Activated CD8-positive, alpha-beta T cell treated with anti-CD3 and anti-CD28 coated beads, Interleukin-2, amount 10 ng/mL, durations not matched to agents 7 days and 5 days (primary cell): ENCODE measurements at regions not wholly inside any gene's neighbourhood (a gene's known extent, or its start where the extent isn't known, plus 50 kb on each side); places are given as distances from the start of the nearest gene placed in this dataset.
A peak's percentile ranks its signal among the peaks of the same experiment; 100 is the strongest.
"Not testable (repeated sequence)": the region's sequence is repeated elsewhere in the genome, so short reads cannot be mapped to it uniquely, and the experiment has no call there.

Experiments
- ATAC-seq: fragments of 150-1000 bp; cut with Tn5 transposase; one replicate; pipeline ENCODE4 v1.10.0; 2021; ENCODE audit warnings: moderate library complexity
- CTCF ChIA-PET: fragments of 350-600 bp; sonication (Branson Sonifier 250); formaldehyde crosslinking; loops from one replicate; lab custom pipeline; 2021; ENCODE audit warnings: antibody characterized with exemption; lab: Charles Lee
- POLR2A ChIA-PET: fragments of 350-600 bp; sonication (Branson Sonifier 250); formaldehyde crosslinking; loops from one replicate; lab custom pipeline; 2021; ENCODE audit warnings: antibody characterized with exemption; lab: Charles Lee
- DNase-seq: peaks from one replicate; pipeline ENCODE4 v3.0.0-alpha.2; 2020
- H3K27ac Mint-ChIP-seq: one replicate; pipeline ENCODE4 v1.8.0; 2021; ENCODE audit warnings: mild to moderate bottlenecking, mixed read lengths
- H3K27me3 Mint-ChIP-seq: one replicate; pipeline ENCODE4 v1.8.0; 2021; ENCODE audit warnings: low read depth, mixed read lengths
- H3K36me3 Mint-ChIP-seq: one replicate; pipeline ENCODE4 v1.8.0; 2021; ENCODE audit warnings: low read depth, mixed read lengths
- H3K4me1 Mint-ChIP-seq: one replicate; pipeline ENCODE4 v1.8.0; 2021; ENCODE audit warnings: low read depth, mixed read lengths
- H3K4me3 Mint-ChIP-seq: one replicate; pipeline ENCODE4 v1.8.0; 2021; ENCODE audit warnings: mild to moderate bottlenecking, mixed read lengths
- H3K9me3 Mint-ChIP-seq: one replicate; pipeline ENCODE4 v1.8.0; 2022; ENCODE audit warnings: mixed read lengths; ENCODE audit not compliant: insufficient read depth

DNA sequence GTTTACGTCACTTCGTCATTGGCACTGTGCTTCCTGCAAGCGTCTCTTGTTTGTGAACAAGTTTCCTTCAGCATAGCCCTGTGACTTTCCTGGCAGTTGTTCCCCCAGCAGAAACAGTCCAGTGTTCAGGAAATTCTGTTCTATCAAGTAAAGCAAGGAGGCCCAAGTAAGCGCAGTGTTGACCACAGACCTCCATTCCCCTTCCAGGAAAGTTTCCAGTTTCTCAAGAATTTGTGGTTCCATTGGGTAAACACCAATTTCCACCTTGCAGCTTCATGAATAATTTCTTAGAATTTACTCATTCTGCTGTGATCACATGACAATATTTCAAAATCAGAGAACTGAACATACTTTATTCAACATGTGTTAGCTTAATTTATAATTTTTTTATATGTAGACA lies 88.5 kb upstream of the ETV3 start:
- Mint-ChIP-seq H3K27me3 (peaks cover 35% of the 10 kb centered on the region), H3K4me3 (no peak overlapping the region), H3K9me3 (no peaks in the 10 kb centered on the region), H3K4me1 (peaks cover 10% of the 10 kb centered on the region), H3K36me3 (no peaks in the 10 kb centered on the region), H3K27ac (no peak overlapping the region)
- DNase-seq (no peak), ATAC-seq (no peak)
- ChIA-PET POLR2A (no interaction called here), CTCF (no interaction called here)

DNA sequence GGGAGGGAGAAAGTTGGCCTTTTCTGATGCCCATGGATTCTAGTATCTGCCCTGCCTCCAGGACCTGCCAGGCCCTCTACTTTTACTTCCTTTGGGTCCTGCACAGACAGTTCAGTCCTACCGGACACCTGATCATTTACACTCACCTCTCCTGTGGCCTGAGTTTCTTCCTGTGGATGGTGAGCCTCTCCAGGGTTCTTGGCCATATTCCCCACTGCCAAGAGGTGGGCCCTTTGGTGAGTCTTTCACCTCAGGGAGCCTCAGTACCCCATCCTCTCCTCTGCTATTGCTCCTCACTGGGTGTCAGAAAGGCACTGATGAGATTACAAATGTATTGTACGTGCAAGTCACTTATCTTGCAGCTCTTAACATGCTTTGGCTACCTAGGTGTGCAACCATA lies 81.4 kb upstream of the ETV3 start:
- ChIA-PET CTCF (no interaction called here), POLR2A (no interaction called here)
- Mint-ChIP-seq H3K27me3 (peaks cover 35% of the 10 kb centered on the region), H3K36me3 (no peaks in the 10 kb centered on the region), H3K4me1 (no peaks in the 10 kb centered on the region), H3K4me3 (no peak overlapping the region), H3K9me3 (no peaks in the 10 kb centered on the region), H3K27ac (no peak overlapping the region)
- DNase-seq (peak; percentile 5), ATAC-seq (no peak)

- Mint-ChIP-seq H3K27ac (no peak overlapping the region), H3K27me3 (peaks cover 31% of the 10 kb centered on the region), H3K36me3 (no peaks in the 10 kb centered on the region), H3K9me3 (no peaks in the 10 kb centered on the region), H3K4me1 (no peaks in the 10 kb centered on the region), H3K4me3 (no peak overlapping the region)
- CTCF ChIA-PET = no interaction called here
- ATAC-seq (no peak), DNase-seq (no peak)
- POLR2A ChIA-PET = no interaction called here
These were observed 81.0 kb upstream of the ETV3 start for GRCh38 chr1:157219182-157219581.

DNA sequence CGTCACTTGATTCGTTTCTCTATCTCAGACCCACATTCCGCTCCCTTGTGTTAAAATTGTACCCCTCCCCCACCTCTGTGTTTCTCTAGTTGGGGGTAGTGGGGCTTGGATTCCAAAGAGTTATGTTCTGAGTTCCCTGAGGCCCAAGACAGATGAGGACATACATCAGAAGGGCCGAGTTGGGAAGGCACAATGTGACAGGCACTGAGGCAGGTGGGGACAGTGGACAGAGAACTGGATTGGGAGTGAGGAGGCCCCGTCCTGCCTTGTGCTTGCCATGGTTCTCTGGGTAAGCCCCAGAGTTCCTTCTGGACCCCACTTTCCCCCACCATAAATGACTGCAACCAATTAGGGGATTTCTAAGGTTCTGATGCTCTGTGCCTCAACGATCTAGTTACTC lies 80.5 kb upstream of the ETV3 start:
- H3K27me3 Mint-ChIP-seq = peaks cover 30% of the 10 kb centered on the region
- H3K36me3 Mint-ChIP-seq = no peaks in the 10 kb centered on the region
- no peaks in the 10 kb centered on the region for H3K4me1 Mint-ChIP-seq
- no peak overlapping the region for H3K4me3 Mint-ChIP-seq
- H3K27ac Mint-ChIP-seq = no peak overlapping the region
- CTCF ChIA-PET = no interaction called here
- ATAC-seq (no peak), DNase-seq (peak; percentile 3)
- H3K9me3 Mint-ChIP-seq = peaks cover 3% of the 10 kb centered on the region
- POLR2A ChIA-PET = no interaction called here

DNA sequence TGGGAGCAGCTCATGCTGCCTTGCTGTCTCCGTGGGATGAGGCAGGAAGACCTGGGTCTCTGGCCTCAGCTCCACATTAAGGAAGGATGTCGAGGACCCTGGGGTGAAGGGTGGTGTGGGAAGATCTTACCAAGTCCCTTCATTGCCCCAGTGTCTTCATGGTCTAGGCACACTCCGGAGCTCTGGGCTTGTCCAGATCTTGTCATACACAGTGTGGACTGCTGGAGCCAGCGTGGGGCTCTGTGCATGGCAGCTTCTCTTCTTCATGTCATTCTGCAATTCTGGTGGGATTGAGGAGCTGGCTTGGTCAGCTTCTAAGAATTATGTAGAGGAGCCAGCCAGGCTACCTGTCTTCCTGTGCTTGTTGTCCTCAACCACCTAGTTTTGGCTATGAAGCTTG lies 79.3 kb upstream of the ETV3 start:
- DNase-seq (peak; percentile 5), ATAC-seq (no peak)
- POLR2A ChIA-PET = no interaction called here
- CTCF ChIA-PET = no interaction called here
- H3K9me3 Mint-ChIP-seq = peaks cover 9% of the 10 kb centered on the region
- no peaks in the 10 kb centered on the region for H3K36me3 Mint-ChIP-seq
- H3K4me3 Mint-ChIP-seq = no peak overlapping the region
- H3K27ac Mint-ChIP-seq = no peak overlapping the region
- H3K4me1 Mint-ChIP-seq = no peaks in the 10 kb centered on the region
- H3K27me3 Mint-ChIP-seq = peaks cover 30% of the 10 kb centered on the region

DNA sequence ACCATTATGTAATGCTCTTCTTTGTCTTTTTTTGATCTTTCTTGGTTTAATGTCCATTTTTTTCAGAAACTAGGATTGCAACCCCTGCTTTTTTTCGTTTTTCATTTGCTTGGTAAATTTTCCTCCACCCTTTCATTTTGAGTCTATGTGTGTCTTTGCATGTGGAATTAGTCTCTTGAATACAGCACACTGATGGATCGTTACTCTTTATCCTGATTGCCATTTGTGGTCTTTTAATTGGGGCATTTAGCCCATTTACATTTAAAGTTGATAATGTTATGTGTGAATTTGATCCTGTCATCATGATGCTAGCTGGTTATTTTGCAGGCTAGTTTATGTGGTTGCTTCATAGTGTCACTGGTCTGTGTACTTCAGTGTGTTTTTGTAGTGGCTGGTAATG lies 75.6 kb upstream of the ETV3 start:
- H3K4me3 Mint-ChIP-seq = no peak overlapping the region
- ChIA-PET POLR2A (no interaction called here), CTCF (no interaction called here)
- DNase-seq (no peak), ATAC-seq (no peak)
- H3K27me3 Mint-ChIP-seq = peaks cover 33% of the 10 kb centered on the region
- H3K4me1 Mint-ChIP-seq = no peaks in the 10 kb centered on the region
- no peaks in the 10 kb centered on the region for H3K36me3 Mint-ChIP-seq
- H3K27ac Mint-ChIP-seq = no peak overlapping the region
- H3K9me3 Mint-ChIP-seq = peaks cover 9% of the 10 kb centered on the region

DNA sequence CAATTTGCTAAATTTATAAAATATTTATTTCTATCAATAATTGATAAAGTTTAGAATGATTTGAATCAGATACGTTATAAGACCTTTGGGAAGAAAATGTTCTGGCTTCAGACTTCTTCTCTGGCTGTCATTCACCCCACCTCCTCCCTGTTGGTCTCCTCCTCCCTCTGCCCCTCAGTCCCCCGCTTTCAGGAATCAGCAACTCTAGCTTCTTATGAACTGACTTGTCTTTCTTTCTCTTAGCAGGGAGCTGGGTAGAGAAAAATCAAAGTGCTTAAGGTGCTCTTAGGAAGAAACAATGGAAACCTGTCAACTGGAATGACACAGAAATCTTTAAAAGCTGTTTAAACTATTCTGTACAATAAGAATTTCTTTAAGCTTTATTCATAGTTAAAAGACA lies 71.3 kb upstream of the ETV3 start:
- DNase-seq = no peak
- no peak for ATAC-seq
- Mint-ChIP-seq H3K4me3 (no peak overlapping the region), H3K36me3 (no peaks in the 10 kb centered on the region), H3K4me1 (no peaks in the 10 kb centered on the region), H3K27ac (no peak overlapping the region), H3K27me3 (peaks cover 34% of the 10 kb centered on the region), H3K9me3 (peaks cover 9% of the 10 kb centered on the region)
- ChIA-PET CTCF (interaction anchor here (1.3 kb wide), 1 partner anchor 13 kb away, joined by 4 read pairs; no protein-coding TSS in a partner anchor), POLR2A (no interaction called here)

GRCh38 chr1:157205982-157206381 lies 67.8 kb upstream of the ETV3 start:
- H3K9me3 Mint-ChIP-seq, DNase-seq, H3K4me1 Mint-ChIP-seq, POLR2A ChIA-PET, H3K27ac Mint-ChIP-seq, H3K4me3 Mint-ChIP-seq, H3K36me3 Mint-ChIP-seq, ATAC-seq: not testable (repeated sequence)
- H3K27me3 Mint-ChIP-seq = peaks cover 22% of the 10 kb centered on the region
- CTCF ChIA-PET = interaction anchor here (1.4 kb wide), 1 partner anchor 10 kb away, joined by 5 read pairs; no protein-coding TSS in a partner anchor

- Mint-ChIP-seq H3K4me3 (no peak overlapping the region), H3K36me3 (no peaks in the 10 kb centered on the region), H3K4me1 (no peaks in the 10 kb centered on the region), H3K27ac (no peak overlapping the region), H3K27me3 (peaks cover 14% of the 10 kb centered on the region), H3K9me3 (no peaks in the 10 kb centered on the region)
- ChIA-PET POLR2A (no interaction called here), CTCF (interaction anchor here (1.0 kb wide), 1 partner anchor 175 kb away, joined by 3 read pairs; no protein-coding TSS in a partner anchor)
- DNase-seq (no peak), ATAC-seq (no peak)
These were observed 65.0 kb upstream of the ETV3 start for GRCh38 chr1:157203166-157203565.

DNA sequence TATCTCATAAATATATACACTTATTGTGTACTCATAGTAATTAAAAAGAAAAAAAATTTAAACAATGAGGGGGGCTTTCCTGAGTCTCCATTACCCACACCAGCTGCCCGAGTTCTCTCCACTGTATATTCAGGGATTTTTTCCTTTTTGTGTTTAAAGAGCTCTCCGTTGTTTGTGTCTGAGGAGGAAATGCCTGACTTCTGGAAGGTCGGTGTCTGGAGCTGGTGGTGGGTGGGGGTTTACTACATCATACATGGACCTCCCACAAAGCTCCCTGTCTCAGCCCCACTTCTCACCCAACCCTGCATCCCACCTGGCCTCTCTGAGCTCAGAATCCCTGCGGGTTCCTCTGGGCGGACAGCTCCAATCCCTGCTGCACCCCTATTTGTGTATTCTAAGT lies 64.1 kb upstream of the ETV3 start:
- Mint-ChIP-seq H3K4me1 (no peaks in the 10 kb centered on the region), H3K36me3 (no peaks in the 10 kb centered on the region), H3K4me3 (no peak overlapping the region), H3K27ac (no peak overlapping the region), H3K27me3 (peaks cover 14% of the 10 kb centered on the region), H3K9me3 (no peaks in the 10 kb centered on the region)
- ChIA-PET CTCF (interaction anchor here (0.6 to 1.0 kb wide), 2 partner anchors 31 to 176 kb away, joined by 3 read pairs; no protein-coding TSS in a partner anchor), POLR2A (no interaction called here)
- no peak for DNase-seq
- ATAC-seq = no peak

DNA sequence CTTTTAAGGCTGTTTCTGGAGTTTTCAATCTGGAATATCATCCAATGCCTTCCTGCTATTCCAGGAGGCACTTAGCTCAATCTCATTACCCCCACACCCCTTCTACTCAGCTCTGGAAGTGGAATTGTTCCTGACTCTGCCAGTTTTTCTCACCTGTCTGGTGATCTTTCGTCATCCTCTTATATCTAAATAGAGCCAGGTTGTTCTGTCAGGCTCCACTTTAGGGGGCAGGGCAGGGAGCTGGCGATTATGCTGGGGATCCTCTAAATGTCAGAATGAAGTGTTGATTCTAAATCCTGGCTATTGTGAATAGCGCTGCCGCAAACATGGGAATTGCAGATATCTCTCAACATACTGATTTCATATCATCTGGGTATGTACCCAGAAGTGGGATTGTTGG lies 63.6 kb upstream of the ETV3 start:
- CTCF ChIA-PET = no interaction called here
- Mint-ChIP-seq H3K4me1 (no peaks in the 10 kb centered on the region), H3K9me3 (no peaks in the 10 kb centered on the region), H3K27ac (no peak overlapping the region), H3K4me3 (no peak overlapping the region), H3K27me3 (peaks cover 14% of the 10 kb centered on the region), H3K36me3 (no peaks in the 10 kb centered on the region)
- ATAC-seq (no peak), DNase-seq (no peak)
- POLR2A ChIA-PET = interaction anchor here (0.6 kb wide), 1 partner anchor 44 kb away, joined by 3 read pairs; no protein-coding TSS in a partner anchor

DNA sequence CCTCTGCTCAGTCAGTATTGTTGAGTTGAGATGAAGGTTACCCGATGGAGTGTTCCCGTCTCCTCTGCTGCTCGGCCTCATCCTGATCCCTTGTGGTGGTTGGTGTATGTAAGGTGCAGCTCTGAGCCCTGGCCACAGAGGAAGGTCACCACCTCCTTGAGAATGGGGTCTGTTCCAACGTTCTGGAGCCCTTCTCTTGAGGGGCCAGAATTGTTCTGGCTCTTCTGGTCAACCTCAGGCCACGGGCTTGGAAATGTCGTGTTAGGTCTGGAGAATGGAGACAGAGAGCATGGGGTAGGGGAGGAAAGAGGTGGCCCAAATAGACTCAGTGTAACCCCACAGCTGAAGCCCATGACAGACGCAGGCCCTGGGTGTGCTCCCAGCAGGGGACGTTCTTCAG lies 62.3 kb upstream of the ETV3 start:
- no peak overlapping the region for H3K4me3 Mint-ChIP-seq
- no peak overlapping the region for H3K27ac Mint-ChIP-seq
- DNase-seq = no peak
- ChIA-PET CTCF (no interaction called here), POLR2A (no interaction called here)
- ATAC-seq = no peak
- H3K9me3 Mint-ChIP-seq = no peaks in the 10 kb centered on the region
- H3K27me3 Mint-ChIP-seq = peaks cover 19% of the 10 kb centered on the region
- H3K4me1 Mint-ChIP-seq = peaks cover 8% of the 10 kb centered on the region
- no peaks in the 10 kb centered on the region for H3K36me3 Mint-ChIP-seq

DNA sequence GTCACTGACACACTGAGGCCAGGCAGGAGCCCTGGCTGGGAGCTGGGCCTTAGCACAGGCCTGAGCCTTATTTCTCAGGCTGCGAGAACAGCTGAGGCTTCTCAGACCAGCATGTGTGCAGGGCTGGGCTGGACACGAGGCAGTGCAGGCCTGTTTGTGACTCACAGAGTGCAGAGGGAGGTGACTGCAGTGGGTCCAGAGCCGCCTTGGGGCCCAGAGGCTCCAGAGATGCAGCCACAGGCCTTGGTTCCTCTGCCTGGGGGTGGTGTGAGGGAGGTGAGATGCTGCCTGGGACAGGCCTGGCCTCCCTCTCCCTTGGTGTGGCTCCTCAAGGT lies 61.2 kb upstream of the ETV3 start:
- Mint-ChIP-seq H3K27me3 (peaks cover 19% of the 10 kb centered on the region), H3K36me3 (no peaks in the 10 kb centered on the region), H3K9me3 (no peaks in the 10 kb centered on the region), H3K27ac (no peak overlapping the region), H3K4me3 (no peak overlapping the region), H3K4me1 (peaks cover 8% of the 10 kb centered on the region)
- DNase-seq (no peak), ATAC-seq (no peak)
- POLR2A ChIA-PET = no interaction called here
- CTCF ChIA-PET = no interaction called here
